NCI-H446 (cell line): ENCODE measurements at regions not wholly inside any gene's neighbourhood (a gene's known extent, or its start where the extent isn't known, plus 50 kb on each side); places are given as distances from the start of the nearest gene placed in this dataset.

Experiments used
- DNase-seq, 2 experiments: peaks; one replicate each; lab custom pipeline; 2025; lab: John Stamatoyannopoulos, UW

DNA sequence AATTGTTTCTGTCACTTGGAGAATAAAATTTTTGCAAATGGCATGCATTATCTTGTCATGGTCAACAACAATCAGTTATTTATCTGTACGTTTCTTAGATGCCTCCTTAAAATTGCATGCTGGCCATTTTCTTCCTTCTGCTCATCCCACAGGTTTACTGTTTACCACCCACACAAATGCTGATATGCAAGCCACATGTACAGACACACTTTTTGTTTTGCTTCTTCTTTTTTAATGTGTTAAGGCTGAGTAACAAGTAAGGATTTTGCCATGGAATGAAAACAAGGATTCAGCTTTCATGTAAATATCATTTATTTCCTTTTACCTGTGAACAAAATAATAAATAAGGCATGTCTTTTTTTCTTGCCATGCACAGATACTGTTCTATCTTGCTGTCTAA is 1077.1 kb upstream of the ZEB2 start:
- DNase-seq: no peak

DNA sequence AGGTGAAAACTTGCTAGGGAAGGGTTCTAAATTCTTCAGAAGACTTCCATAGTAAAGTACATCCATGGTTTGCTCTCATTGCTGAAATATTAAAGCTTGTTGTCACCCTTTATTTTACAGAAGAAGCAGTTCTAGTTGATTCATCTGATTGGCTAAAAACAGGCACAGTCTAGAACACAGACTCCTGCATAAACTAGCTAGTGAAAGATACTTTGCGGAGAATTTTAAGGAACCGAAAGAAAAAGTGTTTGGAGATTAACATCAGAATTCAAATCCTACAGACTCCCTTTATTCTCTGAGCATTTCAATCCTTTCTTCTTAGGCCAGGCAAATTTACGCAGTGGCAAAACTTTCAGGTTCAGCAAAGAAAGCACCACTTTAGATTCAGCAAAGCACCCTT is 1076.5 kb upstream of the ZEB2 start:
- DNase-seq: no peak

DNA sequence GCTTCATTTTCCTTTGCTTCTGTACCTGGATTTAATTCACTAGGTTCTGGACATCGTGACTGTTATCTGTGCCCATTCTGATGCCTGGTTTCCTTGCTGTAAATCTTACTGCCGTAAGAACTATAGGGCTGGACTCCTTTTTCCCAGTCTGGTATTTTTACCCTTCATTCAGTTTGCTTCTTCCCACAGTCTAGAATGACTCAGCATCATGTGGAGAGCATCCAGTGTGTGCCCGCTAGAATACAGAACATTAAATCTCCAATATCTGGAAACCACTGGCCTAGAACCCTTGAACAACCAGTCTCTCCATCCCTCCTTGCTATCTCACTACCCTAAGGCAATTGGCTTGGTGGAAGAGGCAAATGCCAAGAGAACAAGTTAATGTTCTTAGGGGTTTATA is 1075.4 kb upstream of the ZEB2 start:
- DNase-seq: no peak

DNA sequence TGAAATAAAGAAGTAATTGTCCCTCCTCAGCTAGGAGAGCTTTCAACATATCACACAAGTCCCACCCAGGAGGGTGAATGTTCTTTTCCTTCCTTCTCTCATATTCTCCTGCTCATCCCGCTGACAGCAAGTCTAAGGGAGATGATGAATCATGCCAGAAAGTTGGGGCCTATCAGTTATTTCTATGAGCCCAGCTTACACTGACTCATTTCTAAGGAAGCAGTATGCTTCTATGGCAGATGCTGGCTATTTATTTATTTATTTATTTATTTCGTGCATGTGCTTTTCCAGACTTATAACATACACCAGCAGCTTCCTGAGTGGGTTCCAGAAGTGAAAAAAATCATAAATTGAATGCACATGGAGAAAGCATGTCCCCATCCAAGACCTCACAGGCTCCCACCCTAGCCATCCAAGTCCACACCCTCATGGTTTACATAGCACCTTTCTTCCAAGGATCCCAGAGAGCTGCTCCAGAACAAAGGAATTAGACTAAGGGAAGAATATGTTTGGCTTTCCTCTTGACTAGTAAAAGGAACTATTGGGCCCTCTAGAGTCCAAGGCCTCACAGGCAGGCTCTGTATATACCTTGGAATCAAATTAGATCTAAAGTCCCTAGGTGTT is 1074.2 kb upstream of the ZEB2 start:
- no peak for DNase-seq

DNA sequence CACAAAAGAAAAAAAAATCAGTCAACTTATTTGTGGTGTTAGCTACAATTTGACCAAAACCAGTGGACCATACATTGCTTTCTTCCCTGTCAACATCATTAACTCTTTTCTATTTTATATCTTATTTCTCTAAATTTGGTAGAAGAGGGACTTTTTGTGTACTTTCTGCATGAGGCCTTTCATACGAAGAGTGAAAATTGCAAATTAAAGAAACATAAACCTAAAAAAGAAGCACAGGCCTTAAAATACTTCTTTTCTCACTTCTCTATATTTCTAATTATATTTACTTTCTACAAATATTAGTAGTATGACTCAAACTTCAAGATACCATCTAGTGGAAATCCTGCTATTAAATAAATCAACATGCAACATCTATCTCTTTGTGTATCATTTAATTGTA is 1073.4 kb upstream of the ZEB2 start:
- DNase-seq: no peak

DNA sequence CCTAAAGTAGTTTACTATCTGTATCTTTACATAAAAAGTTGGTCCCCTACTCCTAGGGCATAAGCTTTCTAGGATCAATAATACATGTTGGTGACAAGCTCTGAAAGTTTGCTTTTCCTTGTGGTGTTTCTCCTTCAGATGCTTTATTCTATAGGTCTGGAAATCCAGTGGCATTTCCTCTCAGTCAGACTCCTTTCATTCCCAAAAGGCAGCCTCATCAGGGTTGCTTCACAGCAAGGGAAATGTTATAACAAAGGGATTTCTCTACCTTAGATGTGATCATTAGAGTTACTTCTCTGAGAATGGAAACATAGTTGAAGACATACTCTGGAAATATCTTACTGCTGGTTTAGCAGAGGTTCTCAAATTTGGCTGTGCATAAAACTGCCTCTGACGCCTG is 1072.4 kb upstream of the ZEB2 start:
- no peak for DNase-seq

DNA sequence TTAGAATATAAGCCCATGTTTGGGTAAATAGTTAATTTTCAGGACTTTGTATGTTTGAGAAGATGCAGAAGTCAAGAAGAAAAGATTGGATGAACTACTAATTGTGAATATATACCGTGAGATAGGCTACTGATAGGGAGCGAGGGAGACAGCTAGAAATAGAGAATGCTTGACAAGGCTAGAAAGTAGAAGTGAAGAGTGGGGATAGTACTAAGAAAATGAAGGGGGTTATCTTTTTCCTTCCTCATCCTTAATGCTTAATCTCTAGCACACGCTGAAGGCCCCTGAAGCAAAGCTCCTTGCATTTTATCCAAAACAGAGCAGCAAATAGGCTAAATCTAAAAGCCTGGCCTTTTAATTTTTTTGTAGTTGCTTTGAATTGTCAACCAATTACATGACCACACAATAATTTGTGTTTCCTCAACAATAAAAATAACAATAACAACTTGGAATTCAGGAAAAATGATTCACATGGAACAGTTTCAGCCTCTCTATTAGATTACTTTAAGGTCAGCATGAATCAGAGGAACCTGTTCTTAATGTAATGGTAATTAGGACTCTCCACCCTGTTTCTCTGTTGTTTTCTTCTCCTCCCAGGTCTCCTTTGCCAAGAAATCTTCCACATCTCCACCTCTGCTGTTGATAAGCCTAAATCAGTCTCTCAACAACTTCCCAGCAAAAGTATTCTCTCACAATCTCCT is 1071.3 kb upstream of the ZEB2 start:
- DNase-seq: no peak

DNA sequence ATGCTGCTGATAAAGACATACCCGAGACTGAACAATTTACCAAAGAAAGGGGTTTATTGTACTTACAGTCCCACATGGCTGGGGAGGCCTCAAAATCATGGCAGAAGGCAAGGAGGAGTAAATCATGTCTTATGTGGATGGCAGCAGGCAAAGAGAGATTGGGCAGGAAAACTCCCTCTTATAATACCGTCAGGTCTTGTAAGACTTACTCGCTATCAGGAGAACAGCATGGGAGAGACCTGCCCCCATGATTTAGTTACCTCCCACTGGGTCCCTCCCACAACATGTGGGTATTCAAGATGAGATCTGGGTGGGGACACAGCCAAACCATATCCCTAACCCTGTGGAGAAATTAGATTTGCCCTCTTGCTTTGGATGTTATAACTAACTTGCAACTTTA is 1068.0 kb upstream of the ZEB2 start:
- DNase-seq: no peak

DNA sequence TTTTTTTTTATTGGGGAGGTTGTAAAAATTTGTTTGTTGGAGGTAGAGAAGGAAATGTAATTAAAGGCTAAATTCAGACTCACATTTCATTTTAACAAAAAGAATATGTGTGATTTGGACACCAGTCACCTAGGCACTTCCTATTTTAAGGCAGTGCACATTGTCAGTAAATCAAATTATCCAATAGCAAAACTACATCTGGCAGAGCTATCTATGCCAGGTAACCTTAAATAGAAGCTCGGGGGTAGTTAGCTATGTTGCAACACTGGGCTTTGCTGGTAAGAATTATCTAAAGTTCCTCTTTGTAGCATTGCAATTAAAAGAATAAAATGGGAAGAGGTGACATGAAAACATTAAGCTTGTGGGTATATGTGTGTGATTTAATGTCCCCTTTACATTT is 1064.4 kb upstream of the ZEB2 start:
- DNase-seq: no peak

DNA sequence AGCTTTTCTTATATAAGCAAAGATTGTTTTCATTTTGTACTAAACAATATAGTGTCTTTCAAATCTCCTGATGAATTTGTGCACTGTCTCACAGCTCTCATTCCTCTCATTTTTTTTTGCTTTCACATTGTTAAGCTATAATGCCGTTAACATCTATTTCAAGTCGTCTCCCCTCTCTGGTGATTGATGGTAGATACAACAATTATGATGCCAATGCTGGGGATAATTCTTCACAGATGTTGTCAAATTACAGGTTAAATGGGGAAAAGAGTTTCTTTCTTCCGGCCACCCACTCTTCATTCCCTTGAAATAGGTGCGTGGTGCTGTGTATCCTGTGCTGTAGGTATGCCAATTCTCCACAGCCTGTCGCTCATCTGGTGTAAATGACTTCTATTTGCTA is 1053.7 kb upstream of the ZEB2 start:
- no peak for DNase-seq

DNA sequence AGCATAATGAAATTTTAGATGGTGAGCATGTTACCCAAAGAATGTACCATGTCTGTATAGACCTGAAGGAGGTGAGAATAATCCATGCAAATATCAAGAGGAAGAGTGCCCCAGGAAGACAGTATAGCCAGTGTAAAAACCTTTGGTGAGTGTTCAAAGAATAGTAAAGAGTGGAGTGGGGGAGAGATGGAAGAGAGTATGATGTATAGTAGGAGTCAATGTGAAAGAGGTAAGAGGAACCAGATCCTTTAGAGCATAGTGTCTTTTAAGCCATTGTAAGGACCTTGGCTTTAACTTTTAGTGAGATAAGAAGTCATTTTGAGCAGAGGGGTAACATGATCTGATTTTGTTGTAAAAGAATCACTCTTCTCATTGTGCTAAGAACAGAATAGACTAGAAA is 1052.3 kb upstream of the ZEB2 start:
- DNase-seq: no peak

DNA sequence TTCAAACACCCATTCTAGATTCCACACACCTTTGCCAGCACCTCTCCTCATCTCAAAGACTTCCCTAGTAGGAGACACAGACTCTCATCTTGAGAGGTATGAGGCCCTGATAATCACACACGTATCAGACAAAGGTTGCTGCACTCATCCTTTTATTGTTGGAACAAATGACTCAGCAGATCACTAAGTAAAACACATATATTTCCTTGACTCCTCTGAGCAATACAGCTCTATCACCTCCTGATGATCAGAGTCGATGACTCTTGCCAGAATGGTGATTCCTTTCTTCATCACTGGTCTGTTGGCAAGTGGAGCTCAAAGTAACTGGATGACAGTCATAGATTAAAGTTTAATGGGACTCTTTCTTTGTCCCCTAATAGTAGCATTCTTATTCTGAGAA is 1049.2 kb upstream of the ZEB2 start:
- no peak for DNase-seq

DNA sequence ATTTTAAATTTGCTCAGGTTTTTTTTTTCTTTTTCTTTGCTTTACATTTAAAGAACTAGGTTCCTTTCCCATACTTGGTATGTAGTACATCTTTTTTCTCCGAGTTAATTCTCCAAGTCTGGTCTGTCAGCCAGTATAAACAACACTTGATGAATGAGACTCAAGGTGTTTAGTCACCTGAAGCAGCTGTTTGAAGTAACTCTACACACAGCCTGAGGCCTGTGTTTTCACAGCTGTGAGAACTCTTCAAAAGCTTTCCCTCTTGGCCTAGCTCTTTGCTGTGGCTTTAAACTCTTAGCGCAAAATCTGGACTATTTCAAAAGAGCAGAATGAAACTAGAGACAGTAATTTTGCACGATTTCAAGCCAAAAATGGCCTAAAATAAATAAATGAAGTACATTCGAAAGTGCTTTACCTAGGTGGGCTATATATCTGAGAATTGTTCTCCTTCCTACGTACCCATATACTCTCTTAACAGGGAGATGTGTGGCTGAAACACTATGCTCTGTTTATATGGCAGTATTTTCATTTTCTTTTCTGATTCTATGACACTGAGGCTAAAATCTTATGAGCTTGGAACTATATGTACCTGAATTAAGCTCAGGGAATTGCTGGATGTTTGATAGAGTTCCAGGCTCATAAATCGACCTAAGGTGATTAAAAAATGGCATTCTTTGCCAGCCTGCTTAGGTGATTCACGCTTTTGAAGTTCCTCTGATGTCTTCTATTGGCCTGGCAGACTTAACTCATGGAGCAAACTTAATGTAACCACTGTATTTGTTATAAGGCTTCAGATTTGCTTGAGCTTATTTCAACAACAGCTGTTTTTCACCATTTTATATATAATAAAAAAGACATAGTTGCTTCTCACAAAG is 1044.1 kb upstream of the ZEB2 start:
- no peak for DNase-seq

DNA sequence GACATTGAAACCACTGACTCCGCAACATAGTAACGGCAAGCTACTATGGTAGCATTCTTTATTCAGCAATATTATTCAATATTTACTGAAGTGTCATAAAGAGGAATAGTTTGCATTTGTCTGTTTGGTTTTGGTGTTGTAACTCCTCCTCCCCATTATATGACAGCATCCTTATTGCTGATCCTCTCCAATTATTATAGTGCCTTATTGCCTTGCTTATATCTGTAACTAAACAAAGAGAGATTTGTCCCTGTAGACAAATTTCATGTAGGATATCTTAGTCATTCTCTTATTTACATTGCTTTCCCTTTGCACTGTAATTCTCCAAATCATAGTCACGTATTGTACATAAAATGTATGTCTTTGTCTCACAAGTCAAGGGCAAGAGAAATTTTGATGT is 1041.2 kb upstream of the ZEB2 start:
- no peak for DNase-seq

DNA sequence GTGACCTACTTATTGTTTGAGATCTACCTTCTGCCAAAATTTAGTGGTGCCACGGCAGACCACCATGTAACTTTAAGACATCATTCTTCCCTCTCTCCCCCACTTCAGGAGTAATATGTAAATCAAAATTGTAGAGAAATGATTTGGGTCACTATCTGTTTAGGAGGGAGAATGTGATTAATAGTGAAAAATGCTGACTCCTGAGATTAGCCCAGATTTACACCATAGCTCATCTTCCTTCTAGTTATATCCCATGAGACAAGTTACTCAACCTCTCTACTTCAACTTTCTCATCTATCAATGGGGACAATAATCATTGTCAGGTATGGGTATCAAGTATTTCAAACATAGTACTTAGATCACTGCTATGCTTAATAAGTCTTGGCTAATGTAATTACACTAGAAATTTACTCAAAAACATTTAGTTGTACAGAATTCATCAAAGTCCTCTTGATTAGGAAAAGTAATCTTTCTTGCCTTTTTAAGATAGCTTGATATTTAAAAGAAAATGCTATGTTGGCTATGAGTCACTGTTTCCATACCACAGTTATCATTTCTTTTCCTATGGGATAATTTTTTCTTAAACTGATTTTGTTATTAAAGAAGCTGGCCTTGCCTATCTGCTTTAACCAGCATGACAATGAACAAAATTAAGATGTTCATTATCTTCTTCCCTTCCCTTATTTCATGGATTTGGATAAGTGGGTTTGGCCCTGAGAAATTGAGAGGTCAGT is 1038.9 kb upstream of the ZEB2 start:
- DNase-seq: no peak

DNA sequence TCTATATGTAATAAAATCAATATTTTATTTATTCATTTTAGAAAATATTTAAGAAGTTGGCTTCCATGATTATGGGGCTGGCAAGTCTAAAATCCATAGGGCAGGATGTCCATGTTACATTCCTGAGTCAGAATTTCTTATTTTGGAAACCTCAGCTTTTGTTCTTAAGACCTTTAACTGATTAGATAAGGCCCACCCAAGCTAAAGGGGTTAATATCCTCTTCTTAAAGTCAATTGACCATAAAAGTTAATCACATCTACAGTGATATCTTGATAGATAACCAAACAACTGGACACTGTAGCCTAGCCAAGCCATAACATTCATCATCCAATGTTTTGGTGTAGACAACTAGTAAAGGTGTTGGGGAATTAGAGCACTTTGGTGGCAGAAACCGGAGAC is 1035.4 kb upstream of the ZEB2 start:
- DNase-seq: no peak

DNA sequence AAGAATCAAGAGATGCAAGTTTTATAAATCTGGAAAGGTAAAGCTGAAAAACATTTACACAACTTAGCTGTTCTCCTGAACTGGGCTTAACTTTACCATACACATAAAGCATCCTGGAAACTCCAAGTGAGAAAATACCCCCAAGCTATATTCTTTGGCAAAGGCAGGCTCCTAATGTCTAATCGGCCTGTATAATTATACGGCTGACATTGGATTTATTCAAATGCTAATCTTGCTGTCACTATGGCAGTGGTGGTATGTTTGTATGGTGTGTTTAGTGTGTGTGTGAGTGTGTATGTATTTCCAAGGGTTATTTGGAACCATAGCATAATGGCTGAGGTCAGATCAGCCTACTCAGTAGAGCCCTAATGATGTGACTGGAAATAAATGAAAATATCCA is 1031.8 kb upstream of the ZEB2 start:
- no peak for DNase-seq

DNA sequence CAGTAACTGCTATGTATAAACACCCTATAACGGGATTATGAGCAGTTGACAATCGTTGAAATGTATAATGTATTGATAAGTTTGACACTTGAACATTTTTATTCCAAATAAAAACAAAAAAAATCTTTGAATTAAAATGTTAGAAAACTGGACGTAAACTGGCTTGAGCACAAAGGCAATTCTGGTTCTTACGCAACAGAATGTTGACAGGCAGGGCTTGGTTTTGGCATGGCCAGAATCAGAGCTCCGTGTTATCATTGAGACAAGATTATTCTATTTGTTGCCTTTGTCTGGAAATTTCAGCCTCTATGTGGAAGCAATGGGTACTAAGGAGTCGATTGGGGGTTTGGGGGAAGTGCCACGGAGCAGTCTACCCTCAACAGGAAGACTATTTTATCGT is 1028.6 kb upstream of the ZEB2 start:
- no peak for DNase-seq

DNA sequence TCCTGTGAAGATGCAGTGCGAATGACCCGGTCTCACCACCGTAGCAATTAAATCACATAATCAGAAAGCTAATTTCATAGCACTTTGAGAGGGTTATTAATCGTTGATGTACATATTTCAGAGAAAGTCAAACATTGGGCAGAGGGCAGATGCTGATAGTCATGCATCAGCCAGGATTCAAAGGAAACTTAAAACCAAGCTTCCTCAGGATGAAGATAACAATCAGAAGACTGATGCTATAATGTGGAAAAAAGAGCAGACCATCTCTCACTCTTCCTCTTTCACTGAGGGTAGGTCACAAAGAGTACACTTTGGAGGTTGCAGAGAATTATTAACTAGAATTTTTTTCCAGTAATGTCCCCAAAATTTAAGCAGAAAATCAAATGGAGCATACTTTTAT is 1027.7 kb upstream of the ZEB2 start:
- DNase-seq: no peak

DNA sequence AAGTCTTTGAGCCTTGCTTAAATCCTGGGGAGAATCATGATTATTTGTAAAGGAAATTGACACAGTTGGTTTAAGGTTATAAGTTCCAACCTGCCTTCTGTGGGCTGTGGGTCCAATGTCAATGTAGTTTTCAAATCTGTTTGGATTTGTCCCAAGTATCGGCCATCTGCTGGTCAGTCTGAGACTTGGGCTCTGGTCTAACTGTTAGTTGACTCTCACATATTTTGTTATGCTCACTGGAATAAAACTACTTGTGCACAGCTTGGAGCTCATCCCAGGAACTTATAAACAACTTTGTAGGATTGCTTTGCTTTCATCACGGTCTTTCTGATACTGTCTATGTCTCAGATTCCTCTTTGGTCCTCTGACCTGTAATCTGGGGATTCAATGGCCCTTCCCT is 1026.2 kb upstream of the ZEB2 start:
- no peak for DNase-seq

DNA sequence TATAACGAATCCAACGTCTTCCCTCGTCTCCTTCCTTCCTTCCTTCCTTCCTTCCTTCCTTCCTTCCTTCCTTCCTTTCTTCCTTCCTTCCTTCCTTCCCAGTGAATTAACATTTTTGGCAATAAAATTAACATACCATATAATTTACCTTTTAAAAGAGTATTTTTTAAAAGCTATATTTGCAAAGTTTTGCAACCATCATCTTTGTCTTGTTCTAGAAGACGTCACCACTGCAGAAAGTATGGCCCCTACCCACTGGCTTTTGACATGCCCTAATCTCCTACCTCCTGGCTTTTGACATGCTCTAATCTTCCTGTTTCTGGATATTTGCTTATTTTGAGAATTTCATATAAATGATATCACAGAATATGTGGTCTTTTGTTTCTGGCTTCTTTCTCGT is 1023.9 kb upstream of the ZEB2 start:
- DNase-seq: no peak

DNA sequence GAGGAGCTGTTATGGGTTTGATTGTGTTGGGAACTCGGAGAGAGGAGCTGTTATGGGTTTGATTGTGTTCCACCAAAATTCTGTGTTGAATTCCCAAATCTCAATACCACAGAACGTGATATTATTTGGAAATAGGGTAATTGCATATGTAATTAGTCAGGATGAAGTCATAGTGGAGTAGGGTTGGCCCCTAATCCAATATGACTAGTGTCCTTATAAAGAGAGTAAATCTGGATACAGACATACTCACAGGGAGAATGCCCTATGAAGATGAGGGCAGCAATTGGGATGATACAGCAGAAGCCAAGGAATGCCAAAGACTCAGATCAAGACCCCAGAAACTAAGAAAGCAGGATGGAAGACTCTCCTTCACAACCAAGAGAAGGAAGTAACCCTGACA is 1023.2 kb upstream of the ZEB2 start:
- no peak for DNase-seq

DNA sequence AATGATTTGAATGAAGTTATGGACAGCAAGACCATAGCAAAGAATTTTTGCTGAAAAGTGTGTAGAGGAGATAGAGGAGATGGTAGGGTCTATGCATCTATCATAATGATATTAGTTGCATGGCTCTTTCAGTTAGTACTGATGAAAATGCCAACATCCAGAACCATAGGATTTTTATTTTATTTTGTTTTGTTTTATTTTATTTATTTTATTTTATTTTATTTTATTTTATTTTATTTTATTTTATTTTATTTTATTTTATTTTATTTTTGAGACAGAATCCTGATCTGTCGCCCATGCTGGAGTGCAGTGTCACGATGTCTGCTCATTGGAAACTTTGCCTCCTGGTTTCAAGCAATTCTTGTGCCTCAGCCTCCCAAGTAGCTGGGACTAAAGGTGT is 1021.1 kb upstream of the ZEB2 start:
- DNase-seq: no peak
